ENCODE measurements at regions not wholly inside any gene's neighbourhood (a gene's known extent, or its start where the extent isn't known, plus 50 kb on each side); places are given as distances from the start of the nearest gene placed in this dataset.

GRCh38 chr11:123330471-123330870, 99.6 kb upstream of the GRAMD1B start:
- DNase-seq, result no peak
- peaks cover 0 to 1% (median 0%) of the 10 kb centered on the region in 4 experiments for H3K4me1 ChIP-seq (ENCODE audit: control extremely low read depth in 1 of 4, control insufficient read depth in 4 of 4, insufficient read depth in 4 of 4, low read length in 3 of 4)
- no peak overlapping the region for H3K4me3 ChIP-seq (ENCODE audit: control insufficient read depth in 1 of 7, extremely low read depth in 1 of 7, insufficient read depth in 4 of 7, low read depth in 2 of 7, low read length in 6 of 7)
- no peak overlapping the region for H3K27ac ChIP-seq (ENCODE audit: insufficient read depth in 1 of 2, low read depth in 1 of 2, low read length in 2 of 2, poor library complexity in 1 of 2, severe bottlenecking in 2 of 2)
- WGBS (ENCODE audit: insufficient coverage), result no CpG with 5 or more reads among the region's 2 CpGs
- no peaks in the 10 kb centered on the region for H3K27me3 ChIP-seq (replicated peaks in 2 of 5; ENCODE audit: control insufficient read depth in 4 of 5, insufficient read depth in 5 of 5, low read length in 4 of 5)
- H3K9me3 ChIP-seq (ENCODE audit: control extremely low read depth in 1 of 5, control insufficient read depth in 4 of 5, insufficient read depth in 2 of 5, low read depth in 1 of 5, low read length in 4 of 5), result peaks cover 0 to 10% (median 5%) of the 10 kb centered on the region in 5 experiments
- ChIA-PET POLR2A (no interaction called here), CTCF (no interaction called here)
- no peaks in the 10 kb centered on the region for H3K36me3 ChIP-seq (ENCODE audit: control insufficient read depth in 4 of 4, insufficient read depth in 4 of 4, low read length in 3 of 4)

DNA sequence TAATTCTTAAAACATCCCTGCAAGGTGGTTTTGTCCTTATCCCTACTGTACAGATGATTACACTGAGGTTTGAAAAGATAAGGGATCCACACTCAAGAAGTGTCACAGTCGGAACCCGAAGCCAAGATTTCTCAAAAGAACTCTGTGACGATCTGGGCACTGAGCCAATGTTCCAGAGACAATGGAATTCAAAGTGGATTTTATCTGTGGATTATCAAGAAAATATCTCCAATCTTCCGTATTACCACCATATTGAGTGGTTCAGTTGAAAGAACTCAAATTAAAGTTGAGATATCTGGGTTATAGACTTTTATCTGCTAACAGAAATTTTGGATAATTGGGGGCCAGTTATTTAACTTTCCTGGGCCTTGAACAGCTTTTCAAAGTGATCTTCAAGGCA, 100.0 kb upstream of the GRAMD1B start:
- H3K4me3 ChIP-seq (ENCODE audit: control insufficient read depth in 1 of 7, extremely low read depth in 1 of 7, insufficient read depth in 4 of 7, low read depth in 2 of 7, low read length in 6 of 7), result no peak overlapping the region
- peaks cover 0 to 1% (median 0%) of the 10 kb centered on the region in 4 experiments for H3K4me1 ChIP-seq (ENCODE audit: control extremely low read depth in 1 of 4, control insufficient read depth in 4 of 4, insufficient read depth in 4 of 4, low read length in 3 of 4)
- no peak for DNase-seq
- no peaks in the 10 kb centered on the region for H3K36me3 ChIP-seq (ENCODE audit: control insufficient read depth in 4 of 4, insufficient read depth in 4 of 4, low read length in 3 of 4)
- ChIA-PET POLR2A (no interaction called here), CTCF (no interaction called here)
- H3K27ac ChIP-seq (ENCODE audit: insufficient read depth in 1 of 2, low read depth in 1 of 2, low read length in 2 of 2, poor library complexity in 1 of 2, severe bottlenecking in 2 of 2), result no peak overlapping the region
- peaks cover 0 to 6% (median 5%) of the 10 kb centered on the region in 5 experiments for H3K9me3 ChIP-seq (ENCODE audit: control extremely low read depth in 1 of 5, control insufficient read depth in 4 of 5, insufficient read depth in 2 of 5, low read depth in 1 of 5, low read length in 4 of 5)
- WGBS (ENCODE audit: insufficient coverage), result 96% methylated on average over 3 of the region's 4 CpGs
- H3K27me3 ChIP-seq (replicated peaks in 2 of 5; ENCODE audit: control insufficient read depth in 4 of 5, insufficient read depth in 5 of 5, low read length in 4 of 5), result no peaks in the 10 kb centered on the region

DNA sequence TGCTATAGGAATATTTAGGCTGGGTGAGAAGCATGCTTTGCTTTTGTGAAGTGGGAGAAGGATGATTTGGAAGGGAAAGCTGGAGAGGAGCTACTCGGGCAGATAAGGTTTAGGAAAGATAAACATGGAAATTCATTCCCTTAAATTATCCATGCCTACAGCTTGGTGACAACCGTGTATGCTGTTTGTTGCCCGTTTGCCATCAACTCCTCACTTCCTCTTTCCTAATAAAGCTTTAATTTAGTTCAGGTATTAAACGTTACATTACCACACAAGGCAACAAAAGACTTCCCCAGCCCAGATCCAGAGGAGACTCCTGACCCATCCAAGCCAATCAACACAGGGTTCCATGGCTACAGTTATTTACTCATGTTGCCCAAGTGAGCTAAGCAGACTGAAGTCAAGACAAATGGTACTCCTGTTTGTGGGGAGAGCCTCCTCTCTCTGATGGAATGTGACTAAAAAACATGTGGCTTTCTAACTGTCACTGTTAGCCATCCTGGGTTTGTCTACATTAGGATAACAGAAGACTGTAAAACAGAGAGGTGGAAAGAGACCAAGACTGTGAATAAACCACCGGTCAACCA, 101.7 kb upstream of the GRAMD1B start:
- Histone ChIP-seq H3K27me3 (replicated peaks in 2 of 5; ENCODE audit: control insufficient read depth in 4 of 5, insufficient read depth in 5 of 5, low read length in 4 of 5) (no peaks in the 10 kb centered on the region), H3K4me1 (ENCODE audit: control extremely low read depth in 1 of 4, control insufficient read depth in 4 of 4, insufficient read depth in 4 of 4, low read length in 3 of 4) (peaks cover 0 to 1% (median 0%) of the 10 kb centered on the region in 4 experiments), H3K9me3 (ENCODE audit: control extremely low read depth in 1 of 5, control insufficient read depth in 4 of 5, insufficient read depth in 2 of 5, low read depth in 1 of 5, low read length in 4 of 5) (no peaks in the 10 kb centered on the region), H3K27ac (ENCODE audit: insufficient read depth in 1 of 2, low read depth in 1 of 2, low read length in 2 of 2, poor library complexity in 1 of 2, severe bottlenecking in 2 of 2) (no peak overlapping the region), H3K4me3 (ENCODE audit: control insufficient read depth in 1 of 7, extremely low read depth in 1 of 7, insufficient read depth in 4 of 7, low read depth in 2 of 7, low read length in 6 of 7) (no peak overlapping the region), H3K36me3 (ENCODE audit: control insufficient read depth in 4 of 4, insufficient read depth in 4 of 4, low read length in 3 of 4) (no peaks in the 10 kb centered on the region)
- CTCF ChIA-PET, result no interaction called here
- WGBS (ENCODE audit: insufficient coverage), result 7% methylated on average over 3 of the region's 5 CpGs
- peak in 2 of 3 donors; percentile 14 to 21 for DNase-seq
- POLR2A ChIA-PET, result no interaction called here

- Histone ChIP-seq H3K36me3 (ENCODE audit: control insufficient read depth in 4 of 4, insufficient read depth in 4 of 4, low read length in 3 of 4) (no peaks in the 10 kb centered on the region), H3K27ac (ENCODE audit: insufficient read depth in 1 of 2, low read depth in 1 of 2, low read length in 2 of 2, poor library complexity in 1 of 2, severe bottlenecking in 2 of 2) (no peak overlapping the region), H3K9me3 (ENCODE audit: control extremely low read depth in 1 of 5, control insufficient read depth in 4 of 5, insufficient read depth in 2 of 5, low read depth in 1 of 5, low read length in 4 of 5) (no peaks in the 10 kb centered on the region), H3K4me3 (ENCODE audit: control insufficient read depth in 1 of 7, extremely low read depth in 1 of 7, insufficient read depth in 4 of 7, low read depth in 2 of 7, low read length in 6 of 7) (no peak overlapping the region), H3K4me1 (ENCODE audit: control extremely low read depth in 1 of 4, control insufficient read depth in 4 of 4, insufficient read depth in 4 of 4, low read length in 3 of 4) (peaks cover 0 to 1% (median 0%) of the 10 kb centered on the region in 4 experiments), H3K27me3 (replicated peaks in 2 of 5; ENCODE audit: control insufficient read depth in 4 of 5, insufficient read depth in 5 of 5, low read length in 4 of 5) (peaks cover 0 to 1% (median 0%) of the 10 kb centered on the region in 5 experiments)
- CTCF ChIA-PET, result no interaction called here
- no peak for DNase-seq
- POLR2A ChIA-PET, result no interaction called here
- WGBS (ENCODE audit: insufficient coverage), result 100% methylated on average over 3 of the region's 3 CpGs
Measured at GRCh38 chr11:123325533-123325932, 104.5 kb upstream of the GRAMD1B start.

GRCh38 chr11:123323568-123323967, 106.5 kb upstream of the GRAMD1B start:
- Histone ChIP-seq H3K27ac (ENCODE audit: insufficient read depth in 1 of 2, low read depth in 1 of 2, low read length in 2 of 2, poor library complexity in 1 of 2, severe bottlenecking in 2 of 2) (no peak overlapping the region), H3K4me3 (ENCODE audit: control insufficient read depth in 1 of 7, extremely low read depth in 1 of 7, insufficient read depth in 4 of 7, low read depth in 2 of 7, low read length in 6 of 7) (no peak overlapping the region), H3K9me3 (ENCODE audit: control extremely low read depth in 1 of 5, control insufficient read depth in 4 of 5, insufficient read depth in 2 of 5, low read depth in 1 of 5, low read length in 4 of 5) (no peaks in the 10 kb centered on the region), H3K4me1 (ENCODE audit: control extremely low read depth in 1 of 4, control insufficient read depth in 4 of 4, insufficient read depth in 4 of 4, low read length in 3 of 4) (peaks cover 0 to 1% (median 0%) of the 10 kb centered on the region in 4 experiments), H3K27me3 (replicated peaks in 2 of 5; ENCODE audit: control insufficient read depth in 4 of 5, insufficient read depth in 5 of 5, low read length in 4 of 5) (peaks cover 0 to 1% (median 0%) of the 10 kb centered on the region in 5 experiments), H3K36me3 (ENCODE audit: control insufficient read depth in 4 of 4, insufficient read depth in 4 of 4, low read length in 3 of 4) (no peaks in the 10 kb centered on the region)
- DNase-seq, result no peak
- ChIA-PET CTCF (no interaction called here), POLR2A (no interaction called here)
- 65% methylated on average over 2 of the region's 3 CpGs for WGBS (ENCODE audit: insufficient coverage)

GRCh38 chr11:123321636-123322035, 108.4 kb upstream of the GRAMD1B start:
- CTCF ChIA-PET, result interaction anchor here (0.7 kb wide), 2 partner anchors 14 to 21 kb away, joined by 3 read pairs; no protein-coding TSS in a partner anchor
- DNase-seq, result no peak
- Histone ChIP-seq H3K4me3 (ENCODE audit: control insufficient read depth in 1 of 7, extremely low read depth in 1 of 7, insufficient read depth in 4 of 7, low read depth in 2 of 7, low read length in 6 of 7) (no peak overlapping the region), H3K4me1 (ENCODE audit: control extremely low read depth in 1 of 4, control insufficient read depth in 4 of 4, insufficient read depth in 4 of 4, low read length in 3 of 4) (no peaks in the 10 kb centered on the region), H3K9me3 (ENCODE audit: control extremely low read depth in 1 of 5, control insufficient read depth in 4 of 5, insufficient read depth in 2 of 5, low read depth in 1 of 5, low read length in 4 of 5) (no peaks in the 10 kb centered on the region), H3K36me3 (ENCODE audit: control insufficient read depth in 4 of 4, insufficient read depth in 4 of 4, low read length in 3 of 4) (no peaks in the 10 kb centered on the region), H3K27me3 (replicated peaks in 2 of 5; ENCODE audit: control insufficient read depth in 4 of 5, insufficient read depth in 5 of 5, low read length in 4 of 5) (peaks cover 0 to 1% (median 0%) of the 10 kb centered on the region in 5 experiments), H3K27ac (ENCODE audit: insufficient read depth in 1 of 2, low read depth in 1 of 2, low read length in 2 of 2, poor library complexity in 1 of 2, severe bottlenecking in 2 of 2) (no peak overlapping the region)
- POLR2A ChIA-PET, result no interaction called here
- no CpG with 5 or more reads among the region's 3 CpGs for WGBS (ENCODE audit: insufficient coverage)

- Histone ChIP-seq H3K4me3 (ENCODE audit: control insufficient read depth in 1 of 7, extremely low read depth in 1 of 7, insufficient read depth in 4 of 7, low read depth in 2 of 7, low read length in 6 of 7) (no peak overlapping the region), H3K4me1 (ENCODE audit: control extremely low read depth in 1 of 4, control insufficient read depth in 4 of 4, insufficient read depth in 4 of 4, low read length in 3 of 4) (no peaks in the 10 kb centered on the region), H3K27ac (ENCODE audit: insufficient read depth in 1 of 2, low read depth in 1 of 2, low read length in 2 of 2, poor library complexity in 1 of 2, severe bottlenecking in 2 of 2) (no peak overlapping the region), H3K27me3 (replicated peaks in 2 of 5; ENCODE audit: control insufficient read depth in 4 of 5, insufficient read depth in 5 of 5, low read length in 4 of 5) (peaks cover 0 to 1% (median 0%) of the 10 kb centered on the region in 5 experiments), H3K9me3 (ENCODE audit: control extremely low read depth in 1 of 5, control insufficient read depth in 4 of 5, insufficient read depth in 2 of 5, low read depth in 1 of 5, low read length in 4 of 5) (no peaks in the 10 kb centered on the region), H3K36me3 (ENCODE audit: control insufficient read depth in 4 of 4, insufficient read depth in 4 of 4, low read length in 3 of 4) (no peaks in the 10 kb centered on the region)
- POLR2A ChIA-PET, result no interaction called here
- DNase-seq, result no peak
- WGBS (ENCODE audit: insufficient coverage), result 100% methylated on average over 1 of the region's 2 CpGs
- CTCF ChIA-PET, result interaction anchor here (0.6 to 1.5 kb wide), 4 partner anchors 11 to 146 kb away, joined by 3 to 7 read pairs (median 3); no protein-coding TSS in a partner anchor
Measured at GRCh38 chr11:123318623-123319022, 111.4 kb upstream of the GRAMD1B start.
